Medulla oblongata (tissue), 1 donor: ENCODE measurements at regions not wholly inside any gene's neighbourhood (a gene's known extent, or its start where the extent isn't known, plus 50 kb on each side); places are given as distances from the start of the nearest gene placed in this dataset.

Experiments used
- DNase-seq: peaks from one replicate; pipeline ENCODE4 v3.0.0-alpha.2; 2015; ENCODE audit errors: extremely low spot score

DNA sequence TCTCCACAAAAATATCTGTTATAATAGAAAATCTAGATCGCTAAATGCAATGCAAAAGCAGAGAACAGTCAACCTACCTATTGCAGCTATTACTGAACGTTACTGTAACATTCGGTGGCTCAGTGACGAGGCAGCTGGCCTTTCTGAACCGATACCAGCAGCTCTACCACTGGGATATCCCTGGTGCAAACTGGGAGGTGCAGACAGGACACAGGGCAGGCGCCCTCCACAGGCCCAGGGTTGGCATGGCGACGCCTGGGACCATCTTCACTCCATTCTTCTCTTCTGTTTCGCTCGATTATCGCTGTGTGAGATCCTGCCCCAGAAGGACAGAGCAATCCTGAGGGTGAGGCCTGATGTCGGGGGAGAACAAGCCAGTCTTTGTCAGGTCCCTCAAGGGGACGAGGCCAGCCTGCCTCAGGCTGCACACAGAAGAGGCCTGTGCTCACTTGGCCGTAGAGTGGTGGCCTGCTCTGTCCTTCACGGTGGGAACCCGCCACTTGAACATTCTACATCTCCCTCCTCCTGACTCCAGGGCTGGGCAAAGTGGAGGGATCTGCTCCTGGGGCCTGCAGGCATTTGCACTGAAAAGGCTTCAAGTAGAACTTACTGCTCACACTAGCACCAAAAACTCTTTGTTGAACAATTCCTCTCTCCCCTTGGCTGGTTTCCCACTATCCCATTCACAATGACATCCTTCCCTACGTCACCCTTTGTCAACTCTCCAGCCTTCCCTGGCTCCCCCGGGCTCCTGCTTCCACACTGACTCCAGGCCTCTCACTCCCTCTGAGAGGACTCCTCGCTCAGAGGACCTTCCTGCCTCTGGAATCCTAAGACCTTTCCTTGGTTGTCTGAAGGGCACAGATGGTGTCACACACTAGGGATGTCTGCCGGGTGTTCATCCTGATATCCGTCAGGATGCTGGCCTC is 49.7 kb downstream of the CYRIA start:
- peak; percentile 92 for DNase-seq

DNA sequence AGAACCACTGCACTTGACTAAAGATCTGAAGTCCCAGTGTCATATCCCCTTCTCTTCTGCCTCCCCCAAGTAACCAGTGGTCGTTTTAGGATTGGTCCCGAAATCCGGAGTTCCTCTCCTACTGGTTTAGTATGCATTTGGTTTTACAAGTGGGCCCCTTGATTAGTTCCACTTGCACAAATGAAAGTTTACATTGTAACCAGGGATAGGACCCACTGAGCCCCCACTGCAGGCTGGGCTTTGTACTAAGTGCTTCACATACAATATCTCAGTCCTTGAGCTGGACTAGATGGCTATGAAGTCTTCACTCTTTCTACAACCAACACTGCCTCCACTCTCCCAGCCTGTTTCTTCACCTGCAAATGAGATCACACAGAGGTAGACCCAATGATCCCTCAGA is 50.4 kb downstream of the CYRIA start:
- DNase-seq: no peak

DNA sequence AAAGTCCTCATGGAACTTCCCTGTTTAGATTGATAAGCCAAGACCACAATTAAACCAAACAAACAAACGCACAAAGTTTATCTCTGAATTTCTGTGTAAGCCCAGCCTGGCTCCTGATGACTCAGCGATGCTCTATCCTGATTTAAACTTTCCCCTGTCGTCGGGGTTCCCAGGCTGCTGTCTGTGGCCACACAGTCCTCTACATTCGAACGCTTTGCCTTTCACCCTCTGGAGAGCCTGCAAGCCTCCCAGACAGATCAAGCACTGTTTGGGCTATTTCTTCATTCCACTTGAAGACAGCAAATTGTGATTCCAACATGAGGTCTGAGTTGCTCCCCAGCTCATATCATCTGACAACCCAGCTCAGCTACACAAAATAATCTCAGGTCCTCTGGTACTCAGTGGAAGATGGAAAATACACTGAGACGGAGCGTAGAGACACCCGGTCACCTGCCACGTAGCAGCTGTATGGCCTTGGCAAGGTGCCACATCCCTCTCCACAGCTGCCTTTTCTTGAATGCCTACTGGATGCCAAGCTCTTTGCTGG is 51.2 kb downstream of the CYRIA start:
- DNase-seq: no peak

DNA sequence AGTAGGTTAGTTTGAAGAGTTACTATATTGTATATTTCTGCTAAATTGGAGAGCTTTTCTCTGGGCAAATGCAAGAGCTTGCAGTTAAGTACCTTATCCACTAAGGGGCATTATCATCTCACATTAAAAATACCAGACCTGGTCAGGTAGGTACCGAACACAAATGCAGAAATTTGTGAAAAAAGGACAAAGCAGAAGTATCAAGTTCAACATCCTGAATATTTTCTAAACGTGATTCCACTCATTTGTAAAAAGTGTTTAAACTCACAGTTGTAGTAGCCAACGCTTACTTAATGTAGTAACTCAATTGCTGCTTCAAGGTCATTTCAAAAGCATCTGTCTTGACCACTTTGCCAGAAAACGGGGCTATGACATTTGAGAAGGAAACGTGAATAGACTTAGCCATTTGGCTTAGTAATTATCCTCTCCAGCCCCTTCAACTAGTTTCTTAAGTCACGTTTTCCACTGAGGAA is 52.1 kb downstream of the CYRIA start:
- DNase-seq: no peak

DNA sequence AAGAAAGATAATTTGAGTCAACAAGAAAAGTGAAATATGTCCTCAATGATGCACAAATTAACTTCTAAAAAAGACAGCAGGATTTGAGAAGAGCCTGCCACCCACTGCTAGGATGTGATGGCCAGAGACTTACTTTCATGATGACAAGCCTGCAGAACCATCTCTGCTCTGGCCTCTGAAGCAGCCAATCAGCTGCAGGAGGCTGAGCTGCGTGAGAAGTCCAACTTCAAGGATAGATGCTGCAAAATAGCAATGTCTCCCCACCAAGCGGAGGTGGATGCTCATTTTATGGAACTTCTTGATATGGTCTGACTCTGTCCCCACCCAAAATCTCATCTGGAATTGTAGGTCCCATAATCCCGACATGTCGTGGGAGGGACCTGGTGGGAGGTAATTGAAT is 53.1 kb downstream of the CYRIA start:
- no peak for DNase-seq

DNA sequence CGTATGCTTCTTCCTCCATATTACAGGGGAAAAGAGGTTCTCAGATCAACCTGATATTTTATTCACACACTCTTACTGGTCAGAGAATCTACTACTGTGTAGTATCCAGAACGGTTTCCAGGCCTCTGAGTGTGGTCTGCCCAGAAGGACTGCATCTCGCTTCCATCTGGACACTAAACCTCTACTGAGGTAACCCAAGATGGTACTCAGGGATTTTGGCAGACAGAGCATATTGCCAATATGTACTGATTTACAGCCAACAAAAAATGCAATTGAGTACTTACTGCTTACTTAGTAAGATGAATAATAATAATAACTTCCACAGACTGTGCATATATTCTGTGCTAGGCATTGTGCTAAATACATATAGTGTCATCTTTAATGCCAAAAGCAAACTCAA is 55.8 kb downstream of the CYRIA start:
- DNase-seq: no peak

DNA sequence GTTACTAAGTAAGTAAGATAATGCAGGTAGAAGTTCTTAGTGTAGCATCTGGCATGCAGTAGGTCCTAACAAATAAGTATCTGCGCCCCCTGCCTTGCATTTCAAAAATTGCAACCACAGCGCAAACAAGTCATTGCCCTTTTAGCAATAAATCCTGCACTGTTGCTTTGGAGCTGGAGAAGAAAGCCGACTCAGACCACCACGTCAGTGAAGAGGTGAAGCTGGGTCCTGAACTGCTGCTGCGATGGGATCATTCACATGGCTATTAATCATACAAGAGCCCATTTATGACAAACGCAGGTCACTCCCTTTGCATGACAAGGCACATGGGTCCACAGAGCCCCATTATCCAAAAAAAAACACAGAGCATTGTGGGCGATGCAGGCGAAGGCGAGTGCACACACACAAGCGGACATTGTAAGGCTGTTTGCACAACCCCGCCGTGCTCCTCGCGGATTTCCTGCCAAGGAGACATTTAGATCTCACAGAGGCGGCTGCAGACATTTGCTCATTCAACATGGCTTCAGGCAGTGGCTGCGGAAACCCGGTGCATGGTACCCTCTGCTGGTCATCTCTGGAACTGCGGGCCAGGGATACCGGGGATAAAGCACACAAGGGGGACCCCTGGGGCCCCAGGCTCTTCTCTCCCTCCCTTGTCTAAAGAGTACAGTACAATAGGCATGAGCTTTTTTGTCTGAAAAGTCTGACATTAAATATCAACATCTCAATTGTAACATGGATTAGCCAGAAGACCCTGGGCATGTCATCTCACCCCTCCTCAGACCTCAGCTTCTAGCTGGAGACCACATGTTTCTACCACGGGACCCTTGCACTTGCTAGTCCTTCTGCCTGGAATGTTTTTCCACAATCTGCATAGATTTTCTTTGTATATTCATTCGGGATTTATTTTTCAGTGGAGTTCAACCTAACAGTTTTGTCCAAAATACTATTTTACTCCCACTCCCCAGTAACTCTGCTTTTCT is 56.7 kb downstream of the CYRIA start:
- DNase-seq: peak; percentile 88

DNA sequence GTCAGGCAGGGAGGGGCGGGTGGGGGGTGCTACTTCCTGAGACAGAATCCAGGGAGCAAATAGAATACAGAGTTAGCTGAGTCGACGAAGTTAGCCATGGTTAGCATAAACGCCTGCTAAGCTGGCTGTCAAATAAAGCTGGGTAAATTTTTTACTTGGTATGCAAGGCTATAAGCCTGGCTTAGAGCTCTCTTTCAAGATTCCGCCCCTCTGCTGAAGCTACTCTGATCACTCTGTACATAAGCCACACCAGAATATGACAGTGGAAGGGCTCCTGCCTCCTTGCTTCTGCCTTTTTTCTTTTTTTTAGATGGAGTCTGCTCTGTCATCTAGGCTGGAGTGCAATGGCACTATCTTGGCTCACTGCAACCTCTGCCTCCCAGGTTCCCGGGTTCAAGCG is 58.3 kb downstream of the CYRIA start:
- DNase-seq: no peak

DNA sequence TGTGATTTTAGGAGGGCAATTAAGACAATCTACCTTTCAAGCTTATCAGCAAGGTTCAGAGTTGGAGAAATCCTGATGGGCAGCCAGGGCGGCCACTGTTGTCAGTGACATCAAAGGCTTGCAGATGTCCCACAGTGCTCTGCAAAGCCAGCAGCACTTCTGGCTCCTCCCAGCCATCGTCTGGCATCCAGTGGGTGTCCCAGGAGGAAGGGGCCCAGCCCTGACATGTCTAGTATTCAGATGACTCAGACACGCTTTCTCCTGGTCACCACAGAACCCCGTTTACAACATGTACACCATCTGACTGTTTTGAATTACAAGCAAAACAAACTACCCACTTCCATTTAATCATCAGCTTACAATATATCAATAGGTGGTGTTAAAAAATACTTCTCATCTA is 61.4 kb downstream of the CYRIA start:
- no peak for DNase-seq

DNA sequence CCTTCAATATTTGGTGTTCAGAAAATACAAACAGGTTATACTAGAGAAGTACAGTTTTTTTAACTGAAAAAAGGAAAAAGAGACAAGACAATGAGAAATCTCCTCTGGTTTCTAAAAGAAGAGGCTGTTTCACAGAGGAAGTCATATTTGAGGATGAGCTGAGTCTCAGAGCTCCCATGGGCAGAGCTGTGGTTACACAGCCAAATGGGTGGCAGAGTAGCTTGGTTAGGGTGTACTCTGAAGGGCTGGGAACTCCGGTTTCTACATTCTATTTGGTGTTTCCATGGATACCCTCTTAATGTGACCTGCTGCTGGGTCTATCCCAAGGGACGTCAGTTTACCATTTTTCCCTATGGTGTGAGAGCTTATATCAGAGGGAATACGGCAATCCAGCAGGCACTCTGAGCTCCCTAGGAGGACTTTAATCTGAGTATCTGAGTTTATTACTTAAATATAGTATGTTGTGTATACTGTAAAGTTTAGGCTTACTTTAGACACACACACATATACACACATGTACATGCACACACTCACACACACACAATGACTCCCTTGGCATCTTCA is 74.2 kb downstream of the CYRIA start:
- DNase-seq: no peak

DNA sequence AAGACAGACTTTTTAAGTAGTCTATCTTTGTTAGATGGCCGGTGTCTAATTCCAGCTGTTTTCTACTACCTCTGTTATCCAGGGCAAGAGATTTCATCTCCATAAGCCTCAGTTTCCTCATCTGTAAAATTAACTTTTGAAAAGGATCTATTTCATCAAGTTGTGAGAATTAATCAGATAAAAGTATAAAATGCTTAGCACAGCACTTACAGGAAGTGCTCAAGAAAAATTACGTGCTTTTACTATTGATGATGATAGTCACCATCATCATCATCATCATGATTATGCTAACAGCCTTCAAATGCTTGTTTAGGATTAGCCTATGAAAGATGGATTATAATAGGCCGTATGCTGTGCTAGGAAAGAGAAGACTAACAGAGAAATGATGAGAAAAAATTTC is 76.2 kb downstream of the CYRIA start:
- DNase-seq: no peak

DNA sequence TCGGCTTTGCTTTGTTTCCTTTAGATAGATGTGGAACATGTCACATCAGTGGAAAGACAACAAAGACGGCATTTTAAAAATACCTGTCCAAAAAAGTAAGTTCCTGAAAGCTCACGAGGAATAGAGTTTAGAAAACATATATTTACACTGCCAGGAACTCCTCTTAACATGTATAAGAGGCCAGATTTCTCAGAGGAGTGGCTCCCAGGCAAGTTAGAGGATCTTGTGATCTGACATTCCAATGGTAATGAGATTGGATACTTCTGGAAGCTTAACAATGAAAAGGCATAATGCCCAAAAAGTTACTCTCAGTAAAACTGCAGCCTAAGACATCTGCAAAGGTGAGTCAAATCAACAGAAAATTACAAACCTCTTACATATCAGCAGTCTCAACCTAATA is 77.1 kb downstream of the CYRIA start:
- no peak for DNase-seq

DNA sequence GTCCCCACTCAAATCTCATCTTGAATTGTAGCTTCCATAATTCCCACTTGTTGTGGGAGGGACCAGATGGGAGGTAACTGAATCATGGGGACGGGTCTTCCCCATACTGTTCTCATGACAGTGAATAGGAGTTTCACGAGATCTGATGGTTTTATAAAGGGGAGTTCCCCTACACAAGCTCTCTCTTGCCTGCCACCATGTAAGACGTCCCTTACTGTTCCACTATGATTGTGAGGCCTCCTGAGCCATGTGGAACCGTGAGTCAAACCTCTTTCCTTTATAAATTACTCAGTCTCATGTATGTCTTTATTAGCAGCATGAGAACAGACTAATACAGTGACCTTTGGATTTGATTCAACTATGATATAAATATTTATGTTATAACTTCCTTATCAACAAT is 78.0 kb downstream of the CYRIA start:
- DNase-seq: no peak

DNA sequence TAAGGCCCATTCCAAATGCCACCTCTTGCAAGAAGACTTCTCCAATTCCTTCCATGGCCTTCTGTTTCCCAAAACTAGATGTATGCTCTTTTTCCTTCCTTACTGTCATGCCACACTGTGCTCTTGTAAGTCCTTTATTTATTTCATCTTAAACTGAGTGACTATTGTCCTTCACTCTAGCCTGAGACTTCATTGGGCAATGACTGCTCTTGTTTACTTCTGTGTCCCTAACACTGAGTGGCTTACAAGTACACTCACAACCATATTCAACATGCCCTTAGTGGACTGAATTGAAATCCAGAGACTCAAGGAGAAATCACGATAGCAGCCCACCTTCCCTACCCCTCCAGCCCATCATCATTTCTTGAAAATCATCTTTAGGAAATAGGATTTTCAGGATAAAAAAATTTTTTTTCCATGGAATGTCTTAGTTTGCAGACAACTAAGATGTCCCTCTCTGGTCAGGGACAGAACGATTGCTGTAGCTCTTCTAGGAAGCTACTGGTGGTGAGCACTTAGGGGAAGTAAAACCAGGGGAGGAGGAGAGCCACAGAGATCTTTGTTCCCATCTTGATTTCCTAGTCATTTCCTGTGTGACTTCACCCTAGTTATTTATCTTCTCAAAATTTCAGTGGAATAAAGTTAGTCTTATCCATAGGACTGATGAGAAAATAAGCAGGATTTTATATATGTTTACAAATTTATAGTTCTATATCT is 80.7 kb downstream of the CYRIA start:
- DNase-seq: peak; percentile 53

DNA sequence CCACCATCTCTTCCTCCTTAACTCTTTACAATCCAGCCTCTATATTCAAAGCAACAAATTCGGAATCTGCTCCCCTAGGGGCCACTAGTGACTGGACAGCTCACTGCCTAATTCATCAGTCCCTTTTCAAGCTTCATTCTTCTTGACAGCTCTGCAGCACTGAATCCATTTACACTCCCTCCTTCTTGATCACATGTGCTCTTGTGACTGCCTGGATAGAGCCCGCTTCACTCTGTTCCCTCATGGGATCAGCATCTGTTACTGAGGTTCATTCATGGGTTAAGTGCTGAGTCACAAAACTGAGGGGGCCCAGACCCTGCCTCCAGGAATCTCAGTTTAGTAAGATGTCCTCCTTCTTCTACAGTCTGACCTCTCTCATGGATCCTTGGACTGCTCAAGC is 81.5 kb downstream of the CYRIA start:
- DNase-seq: no peak

DNA sequence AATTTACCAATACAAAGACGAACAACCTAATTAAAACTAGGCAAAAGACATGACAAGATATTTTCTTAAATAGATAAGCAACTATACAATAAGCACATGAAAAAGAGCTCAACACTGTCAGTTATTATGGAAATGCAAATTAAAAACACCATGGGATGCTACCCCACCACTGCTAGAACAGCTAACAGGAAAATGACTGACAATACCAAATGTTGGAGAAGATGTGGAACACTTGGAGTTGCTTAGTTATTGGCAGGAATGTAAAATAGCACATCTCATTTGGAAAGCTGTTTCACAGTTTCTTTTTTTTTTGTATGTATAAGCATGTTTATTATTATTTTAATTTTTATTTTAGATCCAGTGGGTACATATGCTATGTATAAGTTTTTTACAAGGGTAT is 84.4 kb downstream of the CYRIA start:
- DNase-seq: no peak

DNA sequence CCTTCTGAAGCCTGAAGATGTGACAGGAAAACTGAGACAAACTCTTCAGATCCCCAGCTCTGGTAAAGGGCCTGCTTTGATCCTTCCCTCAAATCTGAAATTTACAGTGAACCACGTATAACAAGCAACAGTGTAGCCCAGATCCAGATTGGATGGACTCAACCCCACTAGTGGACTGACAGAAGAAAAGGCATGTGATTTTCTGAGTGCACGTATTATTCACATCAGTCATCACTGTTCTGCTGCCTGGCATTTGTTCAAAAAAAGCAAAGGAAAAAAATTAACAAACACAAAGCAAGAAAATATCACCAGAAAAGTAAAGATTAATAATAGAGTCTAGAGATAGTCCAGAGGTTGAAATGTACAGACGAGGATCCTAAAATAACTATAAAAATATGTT is 87.6 kb downstream of the CYRIA start:
- DNase-seq: no peak

DNA sequence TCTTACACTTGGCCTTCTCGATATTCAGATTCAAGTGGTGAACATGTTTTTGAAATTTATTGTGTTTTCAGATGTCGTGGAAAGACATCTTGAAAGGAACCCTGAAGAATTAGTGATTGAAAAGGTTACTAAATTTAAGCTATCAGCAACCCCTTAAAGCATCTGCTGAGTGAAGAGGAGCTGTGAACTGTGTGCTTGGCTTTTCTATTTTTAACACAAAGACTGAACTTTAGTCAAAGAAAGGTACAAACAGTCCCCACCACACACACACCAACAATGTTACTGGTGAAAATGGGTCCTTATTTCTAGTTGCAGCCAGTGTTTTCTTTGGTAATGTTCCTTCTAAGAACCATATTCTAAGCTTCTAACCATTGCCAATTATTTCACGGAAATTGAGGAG is 95.1 kb downstream of the CYRIA start:
- DNase-seq: no peak

DNA sequence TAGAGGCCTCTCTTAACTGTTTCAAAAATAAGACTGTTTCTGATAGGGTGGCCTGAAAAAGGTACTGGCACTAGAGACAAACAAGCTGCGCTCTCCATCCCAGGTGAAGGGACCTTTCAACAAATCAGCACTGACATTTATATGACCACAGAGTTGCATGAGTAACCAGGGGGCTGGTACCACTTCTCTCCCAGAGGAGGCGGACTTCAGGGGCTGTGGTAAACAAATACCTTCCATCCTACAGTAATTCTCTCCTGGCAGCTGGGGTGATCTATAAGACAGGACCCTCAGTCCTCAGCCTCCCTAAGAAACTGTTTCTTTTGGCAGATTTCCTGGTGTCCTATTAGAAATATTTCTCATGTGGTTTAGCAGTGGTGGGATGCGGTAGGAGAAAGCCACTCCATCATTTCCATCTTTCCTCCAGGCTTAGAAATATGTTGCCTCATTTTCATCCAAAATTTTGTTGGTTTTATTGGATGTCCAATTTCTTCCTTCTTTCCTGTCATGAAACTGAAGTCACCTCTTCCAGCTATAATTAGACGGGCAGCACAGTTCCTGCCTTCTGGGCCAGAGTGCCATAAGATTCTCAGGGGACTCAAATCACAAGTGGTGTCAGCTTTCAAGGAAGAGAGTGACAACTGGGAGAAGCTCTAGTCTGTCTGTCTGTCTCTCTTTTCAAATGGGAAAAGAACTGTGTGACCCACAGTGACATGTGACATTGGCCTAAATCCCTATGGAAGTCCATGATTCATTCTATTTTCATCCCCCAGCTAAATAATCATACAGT is 96.4 kb downstream of the CYRIA start:
- no peak for DNase-seq

DNA sequence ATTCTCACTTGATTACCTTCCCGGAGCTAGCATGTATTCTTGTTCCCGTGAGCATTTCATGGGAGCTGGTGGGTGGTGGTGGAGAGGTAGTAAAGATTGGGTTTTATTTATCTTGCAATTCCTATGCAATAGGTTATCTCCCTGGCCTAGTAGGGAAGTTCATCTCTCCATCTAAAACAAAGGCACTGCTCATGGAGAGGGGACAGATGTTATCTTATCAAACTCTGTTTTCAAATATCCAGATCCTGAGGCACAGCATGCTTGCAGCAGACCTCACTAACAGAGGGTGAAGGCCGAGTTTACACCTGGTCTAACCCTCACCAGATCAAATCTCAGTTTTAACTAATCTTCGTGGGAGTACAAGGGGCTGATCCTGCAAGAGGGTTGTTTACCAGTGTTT is 98.9 kb downstream of the CYRIA start:
- no peak for DNase-seq
